ENCODE measurements at regions not wholly inside any gene's neighbourhood (a gene's known extent, or its start where the extent isn't known, plus 50 kb on each side); places are given as distances from the start of the nearest gene placed in this dataset.

DNA sequence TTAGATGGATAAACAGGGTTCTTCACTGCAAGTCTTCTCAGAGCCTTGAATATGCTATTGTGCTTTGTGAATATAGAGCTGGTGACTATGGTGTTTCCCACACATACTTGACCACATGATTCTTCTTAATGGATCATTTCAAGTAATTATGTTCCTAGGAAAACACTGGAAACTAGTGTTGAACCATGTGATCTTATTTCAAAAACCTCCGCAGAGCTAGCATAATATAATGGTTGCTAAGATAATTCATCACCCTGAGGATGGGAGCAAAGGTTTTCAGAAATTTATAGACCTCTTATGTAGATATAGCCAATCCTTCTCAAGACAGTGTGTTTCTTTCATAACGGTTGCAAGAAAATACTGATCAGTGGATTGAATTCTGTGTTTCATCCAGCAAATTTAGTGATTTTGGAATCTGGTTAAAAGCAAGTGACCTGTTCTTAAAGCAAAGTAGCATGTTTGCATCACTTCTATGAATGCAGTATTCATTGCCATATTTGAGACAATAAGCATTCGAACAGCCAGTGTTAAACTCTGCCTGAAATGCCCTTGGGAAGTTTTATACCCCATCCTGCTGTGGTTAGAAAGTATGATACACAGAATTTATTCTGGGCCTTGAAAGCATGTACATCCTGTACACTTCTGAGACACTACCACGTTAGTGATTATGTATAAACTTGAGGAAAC is 341.0 kb upstream of the E2F7 start:
- Mint-ChIP-seq H3K4me3 (ENCODE audit: low read depth, unreplicated experiment) (no peak overlapping the region), H3K27me3 (ENCODE audit: unreplicated experiment) (no peaks in the 10 kb centered on the region), H3K9me3 (ENCODE audit: low read depth, unreplicated experiment) (no peaks in the 10 kb centered on the region), H3K27ac (ENCODE audit: unreplicated experiment) (no peak overlapping the region), H3K36me3 (ENCODE audit: insufficient read depth, unreplicated experiment) (no peaks in the 10 kb centered on the region), H3K4me1 (ENCODE audit: low read depth, unreplicated experiment) (no peaks in the 10 kb centered on the region)
- no TSS peak for BruUV-seq (replicated peaks)
- no peak for TF ChIP-seq CTCF (IDR thresholded peaks at IDR 0.05; ENCODE audit: unreplicated experiment)
- intact Hi-C loops (cut with micrococcal nuclease; ENCODE audit: unreplicated experiment): no loop called here
- DNase-seq: no peak
- CTCF ChIA-PET: no interaction called here

GRCh38 chr12:77402716-77403115 is 337.3 kb upstream of the E2F7 start:
- Mint-ChIP-seq H3K4me3 (ENCODE audit: low read depth, unreplicated experiment) (no peak overlapping the region), H3K27me3 (ENCODE audit: unreplicated experiment) (no peaks in the 10 kb centered on the region), H3K36me3 (ENCODE audit: insufficient read depth, unreplicated experiment) (no peaks in the 10 kb centered on the region), H3K9me3 (ENCODE audit: low read depth, unreplicated experiment) (no peaks in the 10 kb centered on the region), H3K27ac (ENCODE audit: unreplicated experiment) (no peak overlapping the region), H3K4me1 (ENCODE audit: low read depth, unreplicated experiment) (no peaks in the 10 kb centered on the region)
- no peak for DNase-seq
- intact Hi-C loops (cut with micrococcal nuclease; ENCODE audit: unreplicated experiment): no loop called here
- CTCF ChIA-PET: no interaction called here
- TF ChIP-seq CTCF (IDR thresholded peaks at IDR 0.05; ENCODE audit: unreplicated experiment): no peak
- BruUV-seq (replicated peaks): no TSS peak

GRCh38 chr12:77401770-77402081 is 336.4 kb upstream of the E2F7 start:
- Mint-ChIP-seq H3K36me3 (ENCODE audit: insufficient read depth, unreplicated experiment) (no peaks in the 10 kb centered on the region), H3K4me3 (ENCODE audit: low read depth, unreplicated experiment) (no peak overlapping the region), H3K4me1 (ENCODE audit: low read depth, unreplicated experiment) (no peaks in the 10 kb centered on the region), H3K27me3 (ENCODE audit: unreplicated experiment) (no peaks in the 10 kb centered on the region), H3K9me3 (ENCODE audit: low read depth, unreplicated experiment) (no peaks in the 10 kb centered on the region), H3K27ac (ENCODE audit: unreplicated experiment) (no peak overlapping the region)
- BruUV-seq (replicated peaks): no TSS peak
- no peak for TF ChIP-seq CTCF (IDR thresholded peaks at IDR 0.05; ENCODE audit: unreplicated experiment)
- intact Hi-C loops (cut with micrococcal nuclease; ENCODE audit: unreplicated experiment): no loop called here
- no peak for DNase-seq
- CTCF ChIA-PET: no interaction called here

GRCh38 chr12:77401064-77401769 is 335.8 kb upstream of the E2F7 start:
- intact Hi-C loops (cut with micrococcal nuclease; ENCODE audit: unreplicated experiment): no loop called here
- H3K27me3 Mint-ChIP-seq (ENCODE audit: unreplicated experiment): no peaks in the 10 kb centered on the region
- BruUV-seq (replicated peaks): no TSS peak
- H3K4me1 Mint-ChIP-seq (ENCODE audit: low read depth, unreplicated experiment): no peaks in the 10 kb centered on the region
- H3K27ac Mint-ChIP-seq (ENCODE audit: unreplicated experiment): no peak overlapping the region
- no peaks in the 10 kb centered on the region for H3K9me3 Mint-ChIP-seq (ENCODE audit: low read depth, unreplicated experiment)
- CTCF ChIA-PET: no interaction called here
- DNase-seq: no peak
- TF ChIP-seq CTCF (IDR thresholded peaks at IDR 0.05; ENCODE audit: unreplicated experiment): no peak
- no peaks in the 10 kb centered on the region for H3K36me3 Mint-ChIP-seq (ENCODE audit: insufficient read depth, unreplicated experiment)
- no peak overlapping the region for H3K4me3 Mint-ChIP-seq (ENCODE audit: low read depth, unreplicated experiment)
